ENCODE measurements at regions not wholly inside any gene's neighbourhood (a gene's known extent, or its start where the extent isn't known, plus 50 kb on each side); places are given as distances from the start of the nearest gene placed in this dataset.

GRCh38 chr1:72635719-72636118 is 353.4 kb upstream of the NEGR1 start:
- Histone ChIP-seq H3K4me3 (ENCODE audit: low read depth, low read length) (no peak overlapping the region), H3K36me3 (ENCODE audit: control insufficient read depth, insufficient read depth, low read length) (no peaks in the 10 kb centered on the region), H3K27me3 (ENCODE audit: control insufficient read depth, insufficient read depth, low read length) (no peaks in the 10 kb centered on the region)
- FAIRE-seq = no peak
- no peak for TF ChIP-seq CTCF (IDR thresholded peaks at IDR 0.05; ENCODE audit: insufficient read depth, low read length, severe bottlenecking)
- DNase-seq (ENCODE audit: low read depth) = no peak

- Histone ChIP-seq H3K4me3 (ENCODE audit: low read depth, low read length) (no peak overlapping the region), H3K27me3 (ENCODE audit: control insufficient read depth, insufficient read depth, low read length) (no peaks in the 10 kb centered on the region), H3K36me3 (ENCODE audit: control insufficient read depth, insufficient read depth, low read length) (no peaks in the 10 kb centered on the region)
- DNase-seq (ENCODE audit: low read depth) (no peak), FAIRE-seq (no peak)
- TF ChIP-seq CTCF (IDR thresholded peaks at IDR 0.05; ENCODE audit: insufficient read depth, low read length, severe bottlenecking) = no peak
These were observed 352.6 kb upstream of the NEGR1 start for GRCh38 chr1:72634946-72635345.

GRCh38 chr1:72631449-72631848 is 349.1 kb upstream of the NEGR1 start:
- no peak for TF ChIP-seq CTCF (IDR thresholded peaks at IDR 0.05; ENCODE audit: insufficient read depth, low read length, severe bottlenecking)
- Histone ChIP-seq H3K36me3 (ENCODE audit: control insufficient read depth, insufficient read depth, low read length) (no peaks in the 10 kb centered on the region), H3K4me3 (ENCODE audit: low read depth, low read length) (no peak overlapping the region), H3K27me3 (ENCODE audit: control insufficient read depth, insufficient read depth, low read length) (no peaks in the 10 kb centered on the region)
- DNase-seq (ENCODE audit: low read depth) (no peak), FAIRE-seq (no peak)

- H3K4me3 ChIP-seq (ENCODE audit: low read depth, low read length) = no peak overlapping the region
- peak; percentile 56 for TF ChIP-seq CTCF (IDR thresholded peaks at IDR 0.05; ENCODE audit: insufficient read depth, low read length, severe bottlenecking)
- no peaks in the 10 kb centered on the region for H3K36me3 ChIP-seq (ENCODE audit: control insufficient read depth, insufficient read depth, low read length)
- DNase-seq (ENCODE audit: low read depth) (peak; percentile 48), FAIRE-seq (no peak)
- no peaks in the 10 kb centered on the region for H3K27me3 ChIP-seq (ENCODE audit: control insufficient read depth, insufficient read depth, low read length)
These were observed 341.0 kb upstream of the NEGR1 start for GRCh38 chr1:72623299-72623708.

- DNase-seq (ENCODE audit: low read depth) = no peak
- FAIRE-seq = no peak
- Histone ChIP-seq H3K36me3 (ENCODE audit: control insufficient read depth, insufficient read depth, low read length) (no peaks in the 10 kb centered on the region), H3K4me3 (ENCODE audit: low read depth, low read length) (no peak overlapping the region), H3K27me3 (ENCODE audit: control insufficient read depth, insufficient read depth, low read length) (no peaks in the 10 kb centered on the region)
- no peak for TF ChIP-seq CTCF (IDR thresholded peaks at IDR 0.05; ENCODE audit: insufficient read depth, low read length, severe bottlenecking)
These were observed 338.1 kb upstream of the NEGR1 start for GRCh38 chr1:72620453-72620852.

- DNase-seq (ENCODE audit: low read depth) (no peak), FAIRE-seq (no peak)
- Histone ChIP-seq H3K27me3 (ENCODE audit: control insufficient read depth, insufficient read depth, low read length) (no peaks in the 10 kb centered on the region), H3K4me3 (ENCODE audit: low read depth, low read length) (no peak overlapping the region), H3K36me3 (ENCODE audit: control insufficient read depth, insufficient read depth, low read length) (no peaks in the 10 kb centered on the region)
- no peak for TF ChIP-seq CTCF (IDR thresholded peaks at IDR 0.05; ENCODE audit: insufficient read depth, low read length, severe bottlenecking)
These were observed 324.0 kb upstream of the NEGR1 start for GRCh38 chr1:72606216-72606810.
